ENCODE measurements at regions not wholly inside any gene's neighbourhood (a gene's known extent, or its start where the extent isn't known, plus 50 kb on each side); places are given as distances from the start of the nearest gene placed in this dataset.

DNA sequence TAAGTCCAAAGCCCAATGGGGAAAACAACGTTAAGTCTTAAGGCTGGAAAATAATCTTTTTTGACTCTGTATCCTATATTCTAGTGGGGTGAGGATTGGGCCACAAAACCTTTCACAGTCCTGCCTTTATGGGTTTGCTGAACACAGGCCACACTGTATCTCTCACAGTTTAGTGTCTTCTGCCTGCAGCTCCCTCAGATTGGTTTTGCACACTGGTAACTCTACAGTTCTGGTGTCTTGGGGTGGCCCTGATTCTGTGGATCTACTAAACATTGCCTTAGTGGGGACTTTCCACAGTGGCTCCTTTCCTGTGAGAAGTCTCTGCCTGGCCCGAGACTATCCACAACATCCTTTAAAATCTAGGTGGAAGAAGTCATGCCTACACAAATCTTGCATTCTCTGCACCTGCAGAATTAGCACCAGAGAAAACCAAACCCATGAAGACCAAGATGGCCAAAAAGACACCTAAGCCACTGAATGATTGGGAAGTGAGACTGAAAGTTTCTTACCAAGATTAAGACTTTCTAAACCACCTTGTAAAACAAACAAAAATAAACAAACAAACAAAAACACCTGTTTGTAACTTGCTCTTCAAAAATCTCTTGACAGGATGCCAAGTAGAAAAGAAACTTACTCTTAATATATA lies 150.4 kb upstream of the PCDH10 start:
- H3K4me3 ChIP-seq (replicated peaks; ENCODE audit: low read depth, low read length): no peak overlapping the region
- DNase-seq (ENCODE audit: low read depth): no peak
- TF ChIP-seq, protein P1, sequence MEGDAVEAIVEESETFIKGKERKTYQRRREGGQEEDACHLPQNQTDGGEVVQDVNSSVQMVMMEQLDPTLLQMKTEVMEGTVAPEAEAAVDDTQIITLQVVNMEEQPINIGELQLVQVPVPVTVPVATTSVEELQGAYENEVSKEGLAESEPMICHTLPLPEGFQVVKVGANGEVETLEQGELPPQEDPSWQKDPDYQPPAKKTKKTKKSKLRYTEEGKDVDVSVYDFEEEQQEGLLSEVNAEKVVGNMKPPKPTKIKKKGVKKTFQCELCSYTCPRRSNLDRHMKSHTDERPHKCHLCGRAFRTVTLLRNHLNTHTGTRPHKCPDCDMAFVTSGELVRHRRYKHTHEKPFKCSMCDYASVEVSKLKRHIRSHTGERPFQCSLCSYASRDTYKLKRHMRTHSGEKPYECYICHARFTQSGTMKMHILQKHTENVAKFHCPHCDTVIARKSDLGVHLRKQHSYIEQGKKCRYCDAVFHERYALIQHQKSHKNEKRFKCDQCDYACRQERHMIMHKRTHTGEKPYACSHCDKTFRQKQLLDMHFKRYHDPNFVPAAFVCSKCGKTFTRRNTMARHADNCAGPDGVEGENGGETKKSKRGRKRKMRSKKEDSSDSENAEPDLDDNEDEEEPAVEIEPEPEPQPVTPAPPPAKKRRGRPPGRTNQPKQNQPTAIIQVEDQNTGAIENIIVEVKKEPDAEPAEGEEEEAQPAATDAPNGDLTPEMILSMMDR (IDR thresholded peaks at IDR 0.05; ENCODE audit: low read length, missing control alignments): no peak

DNA sequence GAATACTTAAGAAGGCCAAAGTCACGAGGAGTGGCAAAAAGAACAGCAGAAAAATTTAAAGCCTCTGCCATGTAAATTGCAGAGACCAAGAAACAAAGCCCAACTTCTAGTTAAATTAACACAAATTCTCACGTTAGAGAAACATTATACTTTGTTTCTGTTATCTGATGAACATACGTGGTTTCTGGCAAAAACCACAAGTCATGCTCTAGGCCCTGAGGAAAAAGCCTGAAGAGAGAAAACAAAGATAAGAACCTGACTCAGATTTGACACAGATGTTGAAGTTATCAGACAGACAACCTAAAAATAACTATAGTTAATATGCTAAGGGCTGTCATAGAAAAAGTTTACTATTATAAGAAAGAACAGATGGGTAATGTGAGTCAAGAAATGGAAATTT lies 149.1 kb upstream of the PCDH10 start:
- peak; percentile 57 for DNase-seq (ENCODE audit: low read depth)
- H3K4me3 ChIP-seq (replicated peaks; ENCODE audit: low read depth, low read length): no peak overlapping the region
- TF ChIP-seq, protein P1 (IDR thresholded peaks at IDR 0.05; ENCODE audit: low read length, missing control alignments): no peak

DNA sequence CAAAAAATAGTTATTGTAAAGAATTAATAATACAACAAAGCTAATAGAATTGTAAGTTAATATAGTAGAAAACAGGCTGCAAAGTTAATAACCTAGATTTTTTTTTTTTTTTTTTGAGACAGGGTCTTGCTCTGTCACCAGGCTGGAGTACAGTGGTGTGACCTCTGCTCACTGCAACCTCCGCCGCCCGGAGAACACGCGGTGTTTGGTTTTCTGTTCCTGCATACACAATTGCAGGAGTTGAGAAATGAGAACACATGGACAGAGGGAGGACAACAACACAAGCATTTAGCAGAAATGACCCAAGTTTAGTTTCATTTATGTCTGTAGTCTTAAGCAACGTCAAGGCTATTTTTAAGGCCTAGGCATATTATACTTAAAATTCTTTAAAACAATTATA lies 145.9 kb upstream of the PCDH10 start:
- TF ChIP-seq, protein P1 (IDR thresholded peaks at IDR 0.05; ENCODE audit: low read length, missing control alignments): no peak
- no peak for DNase-seq (ENCODE audit: low read depth)
- H3K4me3 ChIP-seq (replicated peaks; ENCODE audit: low read depth, low read length): no peak overlapping the region

DNA sequence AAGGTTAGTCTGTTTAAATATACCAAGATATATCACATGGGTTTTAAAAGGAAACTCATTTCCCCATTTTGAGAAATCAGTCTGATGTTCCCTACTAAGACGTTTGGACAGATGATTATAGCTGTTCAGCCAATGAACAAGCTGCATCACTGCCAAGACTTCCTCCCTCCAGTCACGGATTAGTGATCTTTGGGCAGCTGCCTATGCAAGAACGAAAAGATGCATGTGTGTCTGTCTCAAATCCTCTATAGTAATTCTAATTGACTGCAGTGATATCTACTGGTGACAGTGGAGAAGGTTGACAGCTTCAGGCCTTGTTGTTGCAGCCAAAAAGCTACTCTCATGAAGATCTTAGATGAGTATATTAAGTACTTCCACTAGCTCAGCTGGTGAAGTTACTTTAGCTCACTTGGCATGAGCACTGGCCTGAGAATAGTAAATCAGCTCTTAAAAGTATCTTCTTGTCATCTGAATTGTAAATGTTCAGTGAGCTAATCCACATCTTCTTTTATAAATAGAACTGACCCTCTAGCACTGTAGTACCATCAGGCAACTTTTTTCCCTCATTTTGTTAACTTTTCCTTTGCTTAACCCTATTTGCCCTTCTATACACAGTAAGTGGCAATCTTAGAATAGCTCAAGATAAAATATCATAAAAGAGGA lies 134.5 kb upstream of the PCDH10 start:
- TF ChIP-seq, protein P1 (IDR thresholded peaks at IDR 0.05; ENCODE audit: low read length, missing control alignments): no peak
- no peak overlapping the region for H3K4me3 ChIP-seq (replicated peaks; ENCODE audit: low read depth, low read length)
- no peak for DNase-seq (ENCODE audit: low read depth)

DNA sequence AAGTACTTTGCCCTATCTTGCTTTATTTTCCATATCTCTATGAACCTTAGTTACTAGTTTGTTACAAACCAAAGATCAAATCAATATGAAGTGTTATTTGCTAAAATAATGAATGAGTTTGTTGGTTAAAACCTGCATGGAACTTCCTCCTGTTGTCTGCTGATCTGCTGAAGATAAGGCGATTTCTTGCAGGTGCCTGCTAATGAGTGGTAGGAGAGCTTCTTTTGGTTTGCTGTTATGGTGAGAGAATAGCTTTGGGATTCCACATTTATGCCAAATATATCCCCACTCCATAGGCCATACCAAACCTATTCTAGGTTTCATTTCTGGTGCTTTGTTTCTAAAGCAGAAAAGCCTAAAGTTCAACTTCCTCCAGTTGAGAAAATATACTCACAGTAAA lies 103.8 kb upstream of the PCDH10 start:
- no peak overlapping the region for H3K4me3 ChIP-seq (replicated peaks; ENCODE audit: low read depth, low read length)
- DNase-seq (ENCODE audit: low read depth): no peak
- TF ChIP-seq, protein P1 (IDR thresholded peaks at IDR 0.05; ENCODE audit: low read length, missing control alignments): no peak

DNA sequence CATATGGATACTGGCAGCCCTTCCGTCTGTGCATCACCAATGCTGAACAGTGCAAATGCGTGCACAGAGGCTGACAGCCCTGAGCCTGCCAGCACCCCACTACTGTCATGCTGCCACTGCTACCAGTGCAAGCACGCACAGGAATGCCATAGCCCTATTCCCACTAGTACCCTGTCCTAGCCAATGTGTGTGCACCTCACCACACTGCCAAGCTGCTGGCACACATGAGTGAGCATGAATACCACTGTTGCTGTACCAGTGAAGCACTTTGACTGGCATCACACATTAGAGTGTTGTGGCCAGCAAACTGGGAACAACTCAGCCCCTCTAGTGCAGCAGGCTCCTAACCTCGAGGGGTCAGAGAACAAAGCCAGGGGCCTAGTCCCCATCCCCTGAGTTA lies 102.9 kb upstream of the PCDH10 start:
- DNase-seq (ENCODE audit: low read depth): no peak
- TF ChIP-seq, protein P1 (IDR thresholded peaks at IDR 0.05; ENCODE audit: low read length, missing control alignments): no peak
- no peak overlapping the region for H3K4me3 ChIP-seq (replicated peaks; ENCODE audit: low read depth, low read length)

DNA sequence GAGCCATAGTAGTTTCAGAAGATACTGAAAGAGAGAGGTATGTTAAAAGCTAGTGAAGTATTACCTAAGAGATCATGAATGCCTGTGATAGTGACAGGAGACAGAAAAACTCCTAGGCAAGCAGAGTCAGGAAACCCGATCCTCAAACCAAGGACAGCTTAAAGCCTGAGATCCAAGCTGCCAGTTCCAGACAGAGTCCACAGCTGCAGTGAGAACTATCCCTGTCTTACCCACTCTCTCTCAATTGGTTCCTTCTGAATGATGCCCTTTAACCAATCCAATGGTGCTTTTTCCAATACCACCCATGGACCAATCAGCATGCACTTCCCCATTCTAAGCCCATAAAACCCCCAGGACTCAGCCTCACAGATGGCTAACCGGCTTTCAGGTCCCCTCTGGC lies 90.4 kb upstream of the PCDH10 start:
- no peak overlapping the region for H3K4me3 ChIP-seq (replicated peaks; ENCODE audit: low read depth, low read length)
- TF ChIP-seq, protein P1 (IDR thresholded peaks at IDR 0.05; ENCODE audit: low read length, missing control alignments): no peak
- no peak for DNase-seq (ENCODE audit: low read depth)
